HEK293T (cell line): ENCODE measurements at regions not wholly inside any gene's neighbourhood (a gene's known extent, or its start where the extent isn't known, plus 50 kb on each side); places are given as distances from the start of the nearest gene placed in this dataset.

Experiments
- ARNT ChIP-seq: fragments of 450-650 bp; IDR thresholded peaks from 2 replicates; pipeline ENCODE4 v1.6.1; 2017; ENCODE audit warnings: mild to moderate bottlenecking
- BHLHE40 ChIP-seq: fragments of 450-650 bp; IDR thresholded peaks from 2 replicates; pipeline ENCODE4 v1.6.1; 2016; ENCODE audit warnings: mild to moderate bottlenecking, moderate library complexity, borderline replicate concordance
- FOXK2 ChIP-seq: fragments of 450-650 bp; IDR thresholded peaks from 2 replicates; pipeline ENCODE4 v1.6.1; 2016; ENCODE audit warnings: mild to moderate bottlenecking
- NFRKB ChIP-seq: fragments of 450-650 bp; IDR thresholded peaks from 2 replicates; pipeline ENCODE4 v1.6.1; 2016; ENCODE audit warnings: mild to moderate bottlenecking, moderate library complexity
- SP1 ChIP-seq: fragments of 450-650 bp; IDR thresholded peaks from 2 replicates; pipeline ENCODE4 v1.6.1; 2017

- no peak for TF ChIP-seq BHLHE40
- no peak for TF ChIP-seq SP1
- no peak for TF ChIP-seq ARNT
- no peak for TF ChIP-seq FOXK2
- TF ChIP-seq NFRKB, result no peak
Measured at GRCh38 chr13:105796081-105796480, 739.4 kb downstream of the EFNB2 start.
